Neural progenitor cell (in vitro differentiated cells): ENCODE measurements at regions not wholly inside any gene's neighbourhood (a gene's known extent, or its start where the extent isn't known, plus 50 kb on each side); places are given as distances from the start of the nearest gene placed in this dataset.
A peak's percentile ranks its signal among the peaks of the same experiment; 100 is the strongest.

Experiments used
- DNase-seq: peaks from one replicate; pipeline ENCODE4 v3.0.0-alpha.2; 2016; ENCODE audit warnings: low spot score
- H2AFZ ChIP-seq: fragments of 200-600 bp; sonication (generic); replicated peaks from 2 replicates; pipeline ENCODE4 v1.6.1; 2016; ENCODE audit warnings: antibody characterized with exemption
- H3F3A ChIP-seq: fragments of 200-600 bp; sonication (generic); 2 replicates; pipeline ENCODE4 v1.6.1; 2016; ENCODE audit warnings: antibody characterized with exemption, low read depth
- H3K27ac ChIP-seq: fragments of 200-600 bp; sonication (generic); 2 replicates; pipeline ENCODE4 v1.5.1; 2016; ENCODE audit warnings: mild to moderate bottlenecking
- H3K27me3 ChIP-seq: fragments of 200-600 bp; sonication (generic); 2 replicates; pipeline ENCODE4 v1.6.1; 2016; ENCODE audit warnings: mild to moderate bottlenecking, moderate library complexity
- H3K36me3 ChIP-seq: fragments of 200-600 bp; sonication (generic); 2 replicates; pipeline ENCODE4 v1.5.1; 2016
- H3K4me1 ChIP-seq: fragments of 200-600 bp; sonication (generic); 2 replicates; pipeline ENCODE4 v1.6.1; 2016; ENCODE audit warnings: mixed run types
- H3K4me2 ChIP-seq: fragments of 200-600 bp; sonication (generic); 2 replicates; pipeline ENCODE4 v1.6.1; 2016
- H3K4me3 ChIP-seq: fragments of 200-600 bp; sonication (generic); 2 replicates; pipeline ENCODE4 v1.5.1; 2016
- H3K79me2 ChIP-seq: fragments of 200-600 bp; sonication (generic); 2 replicates; pipeline ENCODE4 v1.6.1; 2016; ENCODE audit warnings: low read depth
- H3K9ac ChIP-seq: fragments of 200-600 bp; sonication (generic); 2 replicates; pipeline ENCODE4 v1.6.1; 2016
- H3K9me3 ChIP-seq: fragments of 200-600 bp; sonication (generic); 2 replicates; pipeline ENCODE4 v1.5.1; 2016; ENCODE audit warnings: low read depth
- H4K20me1 ChIP-seq: fragments of 200-600 bp; sonication (generic); 2 replicates; pipeline ENCODE4 v1.6.1; 2016; ENCODE audit warnings: low read depth
- H3K27ac Mint-ChIP-seq: 3 replicates; pipeline ENCODE4 v1.8.0; 2021; ENCODE audit warnings: mixed read lengths
- H3K27me3 Mint-ChIP-seq: 2 replicates; pipeline ENCODE4 v1.8.0; 2022; ENCODE audit warnings: low read depth, mild to moderate bottlenecking, inconsistent platforms, moderate library complexity, mixed read lengths; ENCODE audit not compliant: insufficient read depth
- H3K36me3 Mint-ChIP-seq: 3 replicates; pipeline ENCODE4 v1.8.0; 2021; ENCODE audit warnings: mixed read lengths
- H3K4me1 Mint-ChIP-seq: 3 replicates; pipeline ENCODE4 v1.8.0; 2021; ENCODE audit warnings: mixed read lengths
- H3K4me3 Mint-ChIP-seq: 3 replicates; pipeline ENCODE4 v1.8.0; 2021; ENCODE audit warnings: mild to moderate bottlenecking, moderate library complexity, mixed read lengths
- H3K9me3 Mint-ChIP-seq: 3 replicates; pipeline ENCODE4 v1.8.0; 2020; ENCODE audit warnings: mixed read lengths
- CTCF ChIP-seq: fragments of 200-600 bp; sonication (generic); IDR thresholded peaks from 2 replicates; pipeline ENCODE4 v1.5.1; 2017; ENCODE audit warnings: antibody characterized with exemption, mild to moderate bottlenecking
- EZH2 ChIP-seq: fragments of 200-600 bp; sonication (generic); IDR thresholded peaks from 2 replicates; pipeline ENCODE4 v1.6.1; 2017; ENCODE audit warnings: antibody characterized with exemption, mild to moderate bottlenecking, moderate library complexity
- EZH2phosphoT487 ChIP-seq: fragments of 200-600 bp; sonication (generic); IDR thresholded peaks from 2 replicates; pipeline ENCODE4 v1.6.1; 2017; ENCODE audit warnings: antibody characterized with exemption

GRCh38 chr6:82833481-82833880 is 232.2 kb downstream of the UBE3D start:
- no peak overlapping the region for H3K9ac ChIP-seq
- no peak overlapping the region for H3K4me3 Mint-ChIP-seq
- no peaks in the 10 kb centered on the region for H3K36me3 ChIP-seq
- no peak for DNase-seq
- H3K9me3 Mint-ChIP-seq: peaks cover 15% of the 10 kb centered on the region
- H3K79me2 ChIP-seq: no peaks in the 10 kb centered on the region
- peaks cover 3% of the 10 kb centered on the region for H3K4me1 Mint-ChIP-seq
- no peaks in the 10 kb centered on the region for H3K27me3 ChIP-seq
- H3K36me3 Mint-ChIP-seq: peaks cover 2% of the 10 kb centered on the region
- H3K27ac ChIP-seq: no peak overlapping the region
- no peaks in the 10 kb centered on the region for H3K9me3 ChIP-seq
- H3K4me2 ChIP-seq: no peak overlapping the region
- no peak overlapping the region for H2AFZ ChIP-seq
- H3K27me3 Mint-ChIP-seq: no peaks in the 10 kb centered on the region
- TF ChIP-seq EZH2: no peak
- TF ChIP-seq EZH2phosphoT487: no peak
- TF ChIP-seq CTCF: no peak
- H4K20me1 ChIP-seq: no peaks in the 10 kb centered on the region
- no peak overlapping the region for H3K27ac Mint-ChIP-seq
- no peak overlapping the region for H3K4me3 ChIP-seq
- H3K4me1 ChIP-seq: no peaks in the 10 kb centered on the region
- no peaks in the 10 kb centered on the region for H3F3A ChIP-seq

- H3F3A ChIP-seq: no peaks in the 10 kb centered on the region
- peaks cover 15% of the 10 kb centered on the region for H3K9me3 Mint-ChIP-seq
- no peaks in the 10 kb centered on the region for H3K27me3 ChIP-seq
- H3K79me2 ChIP-seq: no peaks in the 10 kb centered on the region
- H3K9me3 ChIP-seq: no peaks in the 10 kb centered on the region
- H3K4me1 Mint-ChIP-seq: peaks cover 3% of the 10 kb centered on the region
- peak overlapping the region; percentile 89 for H2AFZ ChIP-seq
- no peak for TF ChIP-seq EZH2
- no peak for TF ChIP-seq EZH2phosphoT487
- TF ChIP-seq CTCF: no peak
- peaks cover 3% of the 10 kb centered on the region for H3K27me3 Mint-ChIP-seq
- H3K36me3 ChIP-seq: no peaks in the 10 kb centered on the region
- no peaks in the 10 kb centered on the region for H4K20me1 ChIP-seq
- H3K9ac ChIP-seq: no peak overlapping the region
- no peak overlapping the region for H3K27ac ChIP-seq
- H3K4me2 ChIP-seq: no peak overlapping the region
- no peak overlapping the region for H3K27ac Mint-ChIP-seq
- no peak overlapping the region for H3K4me3 Mint-ChIP-seq
- H3K36me3 Mint-ChIP-seq: peaks cover 2% of the 10 kb centered on the region
- H3K4me3 ChIP-seq: no peak overlapping the region
- DNase-seq: no peak
- no peaks in the 10 kb centered on the region for H3K4me1 ChIP-seq
Measured at GRCh38 chr6:82836022-82836575, 229.5 kb downstream of the UBE3D start.

GRCh38 chr6:82840571-82840970 is 225.1 kb downstream of the UBE3D start:
- no peak overlapping the region for H3K4me2 ChIP-seq
- H3K4me1 ChIP-seq: no peaks in the 10 kb centered on the region
- H2AFZ ChIP-seq: no peak overlapping the region
- H3K36me3 ChIP-seq: no peaks in the 10 kb centered on the region
- H4K20me1 ChIP-seq: no peaks in the 10 kb centered on the region
- no peak overlapping the region for H3K4me3 Mint-ChIP-seq
- H3K27ac Mint-ChIP-seq: no peak overlapping the region
- H3K79me2 ChIP-seq: no peaks in the 10 kb centered on the region
- DNase-seq: no peak
- no peak overlapping the region for H3K9ac ChIP-seq
- TF ChIP-seq CTCF (no peak), EZH2 (no peak), EZH2phosphoT487 (no peak)
- no peak overlapping the region for H3K4me3 ChIP-seq
- H3K27ac ChIP-seq: no peak overlapping the region
- peaks cover 14% of the 10 kb centered on the region for H3K9me3 Mint-ChIP-seq
- no peaks in the 10 kb centered on the region for H3K36me3 Mint-ChIP-seq
- H3F3A ChIP-seq: no peaks in the 10 kb centered on the region
- H3K9me3 ChIP-seq: no peaks in the 10 kb centered on the region
- H3K27me3 ChIP-seq: no peaks in the 10 kb centered on the region
- H3K4me1 Mint-ChIP-seq: peaks cover 3% of the 10 kb centered on the region
- peaks cover 5% of the 10 kb centered on the region for H3K27me3 Mint-ChIP-seq
